HG03460 (cell line): ENCODE measurements at regions not wholly inside any gene's neighbourhood (a gene's known extent, or its start where the extent isn't known, plus 50 kb on each side); places are given as distances from the start of the nearest gene placed in this dataset.

Source experiments
- ATAC-seq: cut with Tn5 transposase; IDR thresholded peaks from one replicate; pipeline ENCODE4 v1.9.1; 2021; ENCODE audit not compliant: unreplicated experiment

- ATAC-seq: no peak
Observed at GRCh38 chr5:147036691-147037245, 158.2 kb upstream of the PPP2R2B start.

GRCh38 chr5:147037515-147038205 lies 159.1 kb upstream of the PPP2R2B start:
- ATAC-seq: no peak

GRCh38 chr5:147040856-147041255 lies 162.3 kb upstream of the PPP2R2B start:
- no peak for ATAC-seq

GRCh38 chr5:147044572-147045273 lies 166.2 kb upstream of the PPP2R2B start:
- ATAC-seq: no peak

GRCh38 chr5:147045290-147045689 lies 166.7 kb upstream of the PPP2R2B start:
- ATAC-seq: no peak

- ATAC-seq: no peak
Observed at GRCh38 chr5:147046281-147046680, 167.7 kb upstream of the PPP2R2B start.

GRCh38 chr5:147046894-147047293 lies 168.3 kb upstream of the PPP2R2B start:
- ATAC-seq: no peak

- no peak for ATAC-seq
Observed at GRCh38 chr5:147049764-147050163, 171.2 kb upstream of the PPP2R2B start.

GRCh38 chr5:147050172-147050571 lies 171.6 kb upstream of the PPP2R2B start:
- ATAC-seq: no peak

- ATAC-seq: no peak
Observed at GRCh38 chr5:147051193-147051592, 172.6 kb upstream of the PPP2R2B start.

GRCh38 chr5:147052519-147052918 lies 174.0 kb upstream of the PPP2R2B start:
- ATAC-seq: no peak

- no peak for ATAC-seq
Observed at GRCh38 chr5:147055089-147055826, 176.7 kb upstream of the PPP2R2B start.

GRCh38 chr5:147055850-147056566 lies 177.5 kb upstream of the PPP2R2B start:
- ATAC-seq: no peak

GRCh38 chr5:147057051-147057450 lies 177.8 kb upstream of the STK32A start:
- ATAC-seq: no peak

- ATAC-seq: no peak
Observed at GRCh38 chr5:147061431-147061830, 173.4 kb upstream of the STK32A start.

GRCh38 chr5:147062427-147062826 lies 172.4 kb upstream of the STK32A start:
- ATAC-seq: no peak

- no peak for ATAC-seq
Observed at GRCh38 chr5:147063943-147064342, 170.9 kb upstream of the STK32A start.

GRCh38 chr5:147065071-147065470 lies 169.8 kb upstream of the STK32A start:
- ATAC-seq: peak; percentile 66

- ATAC-seq: no peak
Observed at GRCh38 chr5:147068998-147069397, 165.8 kb upstream of the STK32A start.

- ATAC-seq: no peak
Observed at GRCh38 chr5:147072622-147073021, 162.2 kb upstream of the STK32A start.

- ATAC-seq: no peak
Observed at GRCh38 chr5:147073098-147073497, 161.7 kb upstream of the STK32A start.
